Activated T-cell treated with anti-CD3 and anti-CD28 coated beads, Interleukin-2, amount 50 U/mL, for 4 hours (primary cell): ENCODE measurements at regions not wholly inside any gene's neighbourhood (a gene's known extent, or its start where the extent isn't known, plus 50 kb on each side); places are given as distances from the start of the nearest gene placed in this dataset.

ENCODE experiments used
- ATAC-seq, 2 donors: fragments of 200-7000 bp; cut with Tn5 transposase; one replicate each; pipeline ENCODE4 v1.10.0; 2021
- DNase-seq: peaks from one replicate; pipeline ENCODE4 v3.0.0-alpha.2; 2020
- H3K27me3 Mint-ChIP-seq: one replicate; pipeline ENCODE4 v1.8.0; 2021; ENCODE audit warnings: low read depth, mixed read lengths
- H3K36me3 Mint-ChIP-seq: one replicate; pipeline ENCODE4 v1.8.0; 2022; ENCODE audit warnings: mixed read lengths; ENCODE audit not compliant: insufficient read depth
- H3K4me1 Mint-ChIP-seq: one replicate; pipeline ENCODE4 v1.8.0; 2021; ENCODE audit warnings: low read depth, mixed read lengths
- H3K4me3 Mint-ChIP-seq: one replicate; pipeline ENCODE4 v1.8.0; 2021; ENCODE audit warnings: mild to moderate bottlenecking, moderate library complexity, mixed read lengths
- H3K9me3 Mint-ChIP-seq: one replicate; pipeline ENCODE4 v1.8.0; 2021; ENCODE audit warnings: mixed read lengths

- Mint-ChIP-seq H3K36me3 (peaks cover 6% of the 10 kb centered on the region), H3K4me1 (no peaks in the 10 kb centered on the region), H3K9me3 (no peaks in the 10 kb centered on the region), H3K27me3 (no peaks in the 10 kb centered on the region), H3K4me3 (no peak overlapping the region)
- ATAC-seq = no peak
- DNase-seq = no peak
Observed at GRCh38 chr12:124371970-124372555, 77.2 kb downstream of the RFLNA start.

GRCh38 chr12:124371366-124371765 is 76.5 kb downstream of the RFLNA start:
- no peak overlapping the region for H3K4me3 Mint-ChIP-seq
- no peak for DNase-seq
- no peak for ATAC-seq
- no peaks in the 10 kb centered on the region for H3K4me1 Mint-ChIP-seq
- H3K9me3 Mint-ChIP-seq = no peaks in the 10 kb centered on the region
- peaks cover 4% of the 10 kb centered on the region for H3K36me3 Mint-ChIP-seq
- no peaks in the 10 kb centered on the region for H3K27me3 Mint-ChIP-seq

- peaks cover 4% of the 10 kb centered on the region for H3K36me3 Mint-ChIP-seq
- ATAC-seq (no peak), DNase-seq (no peak)
- no peaks in the 10 kb centered on the region for H3K9me3 Mint-ChIP-seq
- H3K27me3 Mint-ChIP-seq = no peaks in the 10 kb centered on the region
- no peak overlapping the region for H3K4me3 Mint-ChIP-seq
- no peaks in the 10 kb centered on the region for H3K4me1 Mint-ChIP-seq
Observed at GRCh38 chr12:124370851-124371250, 76.0 kb downstream of the RFLNA start.

- no peak for DNase-seq
- peaks cover 2% of the 10 kb centered on the region for H3K36me3 Mint-ChIP-seq
- no peak for ATAC-seq
Observed at GRCh38 chr12:124370384-124370783, 75.5 kb downstream of the RFLNA start.

GRCh38 chr12:124369827-124370378 is 75.0 kb downstream of the RFLNA start:
- no peaks in the 10 kb centered on the region for H3K27me3 Mint-ChIP-seq
- no peaks in the 10 kb centered on the region for H3K4me1 Mint-ChIP-seq
- no peak for DNase-seq
- no peaks in the 10 kb centered on the region for H3K36me3 Mint-ChIP-seq
- no peak for ATAC-seq
- H3K4me3 Mint-ChIP-seq = no peak overlapping the region
- no peaks in the 10 kb centered on the region for H3K9me3 Mint-ChIP-seq

More at GRCh38 chr12:124370384-124370783, 75.5 kb downstream of the RFLNA start:
- Mint-ChIP-seq H3K27me3 (no peaks in the 10 kb centered on the region), H3K9me3 (no peaks in the 10 kb centered on the region), H3K4me1 (no peaks in the 10 kb centered on the region), H3K4me3 (no peak overlapping the region)

GRCh38 chr12:124369055-124369826 is 74.3 kb downstream of the RFLNA start:
- Mint-ChIP-seq H3K36me3 (no peaks in the 10 kb centered on the region), H3K27me3 (no peaks in the 10 kb centered on the region), H3K9me3 (no peaks in the 10 kb centered on the region), H3K4me1 (no peaks in the 10 kb centered on the region), H3K4me3 (no peak overlapping the region)
- DNase-seq (no peak), ATAC-seq (no peak)

GRCh38 chr12:124368421-124369032 is 73.6 kb downstream of the RFLNA start:
- Mint-ChIP-seq H3K36me3 (no peaks in the 10 kb centered on the region), H3K4me1 (no peaks in the 10 kb centered on the region), H3K9me3 (no peaks in the 10 kb centered on the region), H3K27me3 (no peaks in the 10 kb centered on the region), H3K4me3 (no peak overlapping the region)
- ATAC-seq (no peak), DNase-seq (no peak)

- Mint-ChIP-seq H3K4me3 (no peak overlapping the region), H3K36me3 (no peaks in the 10 kb centered on the region), H3K4me1 (no peaks in the 10 kb centered on the region), H3K27me3 (no peaks in the 10 kb centered on the region), H3K9me3 (no peaks in the 10 kb centered on the region)
- DNase-seq (no peak), ATAC-seq (no peak)
Observed at GRCh38 chr12:124365726-124366430, 71.0 kb downstream of the RFLNA start.
